Stimulated activated CD4-positive, alpha-beta T cell treated with anti-CD3 and anti-CD28 coated beads, Interleukin-4, amount 100 ng/mL, for 4 hours (primary cell): ENCODE measurements at regions not wholly inside any gene's neighbourhood (a gene's known extent, or its start where the extent isn't known, plus 50 kb on each side); places are given as distances from the start of the nearest gene placed in this dataset.
"Not testable (repeated sequence)": the region's sequence is repeated elsewhere in the genome, so short reads cannot be mapped to it uniquely, and the experiment has no call there.

Experiments
- DNase-seq, 2 experiments: peaks; one replicate each; pipeline ENCODE4 v3.0.0-alpha.2; 2020

DNA sequence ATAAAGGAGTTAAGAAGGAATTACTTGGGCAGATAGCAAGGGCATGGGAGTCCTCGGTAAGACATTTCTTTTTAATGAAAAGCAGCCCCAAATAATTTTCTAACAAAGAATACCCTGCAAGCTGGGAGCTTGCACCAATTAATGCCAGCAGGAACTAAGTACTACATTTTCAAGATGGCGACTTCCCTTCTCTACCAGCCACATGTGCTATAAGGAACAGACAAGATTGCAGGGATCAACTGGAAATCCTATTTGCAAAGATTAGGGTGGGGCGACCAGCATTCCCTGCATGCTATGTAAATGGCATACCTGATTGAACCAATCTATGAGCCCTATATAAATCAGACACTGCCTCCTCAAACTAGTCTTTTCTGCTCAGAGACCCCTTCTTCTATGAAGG lies 827.5 kb downstream of the ADCYAP1 start:
- DNase-seq = no peak

DNA sequence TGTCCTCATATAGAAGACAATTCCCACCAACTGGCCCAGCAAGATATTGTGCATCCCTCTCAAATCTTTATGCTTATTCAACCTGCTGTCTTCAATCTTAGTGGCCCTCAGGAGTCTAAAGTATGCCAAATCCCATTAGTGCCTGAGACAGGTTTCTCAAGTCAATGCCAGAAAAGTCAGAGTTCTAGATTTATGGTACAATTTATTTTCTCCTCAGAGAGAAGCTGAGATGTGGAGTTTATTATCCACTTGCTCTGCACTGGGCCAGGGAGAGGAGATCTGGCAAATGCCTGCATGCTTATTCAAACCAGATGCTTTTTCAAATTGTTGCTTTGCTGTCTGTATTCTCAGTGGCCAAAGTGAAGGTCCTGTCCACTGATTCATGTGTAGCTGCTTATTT lies 825.2 kb downstream of the METTL4 start:
- no peak for DNase-seq

DNA sequence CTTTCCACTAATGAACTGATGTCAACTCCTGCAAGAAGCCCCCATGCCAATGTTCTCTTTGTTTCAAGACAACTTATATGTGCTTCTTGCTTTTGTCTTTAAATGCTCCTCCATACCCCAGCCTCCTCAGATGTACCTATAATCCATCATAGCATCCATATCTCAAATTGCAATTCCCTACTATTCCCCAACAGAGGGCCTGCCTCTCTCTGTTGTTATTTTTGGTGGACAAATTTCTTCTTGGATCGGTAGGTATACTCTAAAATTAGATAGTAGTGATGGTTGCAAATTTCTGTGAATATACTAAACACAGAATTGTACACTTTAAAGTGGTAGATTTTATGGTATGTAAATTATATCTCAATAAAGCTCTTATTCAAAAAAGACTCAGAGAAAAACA lies 820.1 kb downstream of the METTL4 start:
- DNase-seq = no peak

DNA sequence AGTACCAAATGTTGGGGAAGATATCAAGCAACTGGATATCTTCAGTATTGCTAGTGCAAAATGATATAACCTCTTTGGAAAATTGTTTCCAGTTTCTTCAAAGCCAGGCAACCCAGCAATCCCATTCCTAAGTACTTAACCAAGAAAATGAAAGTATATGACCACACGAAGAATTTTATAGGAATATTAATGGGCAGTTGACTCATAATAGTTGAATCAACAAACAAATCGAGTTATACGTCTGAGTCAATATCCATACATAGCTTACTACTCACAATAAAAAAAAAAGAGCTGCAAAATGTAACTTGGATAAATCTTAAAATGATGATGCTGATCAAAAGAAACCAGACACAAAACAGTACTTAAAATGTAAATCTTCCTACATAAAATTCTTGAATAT lies 810.4 kb downstream of the METTL4 start:
- DNase-seq = no peak

DNA sequence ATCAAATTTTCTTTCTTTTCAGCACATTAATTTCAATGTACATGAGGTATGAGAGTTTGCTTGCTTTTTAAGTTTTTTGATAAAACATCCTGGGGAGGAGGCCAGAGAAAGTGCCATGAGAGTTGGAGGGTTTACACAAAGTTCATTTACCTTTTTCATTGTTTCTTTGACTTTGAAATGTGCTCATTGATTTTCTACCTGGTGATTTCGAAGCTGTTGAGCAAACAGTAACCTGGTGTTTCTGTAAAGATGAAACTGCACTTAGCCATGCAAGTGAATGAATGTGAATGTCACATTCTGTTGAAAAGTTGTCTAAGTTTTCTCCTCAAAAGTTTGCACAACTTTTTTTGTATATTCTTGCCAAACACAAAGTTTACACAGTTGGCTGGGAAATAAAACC lies 797.0 kb downstream of the METTL4 start:
- no peak for DNase-seq

DNA sequence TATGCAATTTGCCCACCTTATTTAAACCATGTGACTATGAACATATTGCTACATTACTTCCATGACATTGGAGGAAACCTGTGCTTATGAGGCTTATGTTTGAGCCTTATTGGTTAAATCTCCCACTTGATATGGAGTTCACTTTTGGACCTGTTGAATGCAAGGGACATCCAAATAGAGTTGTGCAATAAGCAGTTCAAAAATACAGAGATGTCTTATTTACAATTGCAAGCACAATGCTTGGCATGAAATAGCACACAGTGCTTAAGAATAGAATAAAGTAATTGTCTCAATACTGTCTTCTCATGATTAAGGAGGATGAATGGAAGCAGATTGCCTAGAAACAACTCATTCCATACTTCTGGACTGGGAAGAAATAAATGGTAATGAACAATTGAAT lies 793.5 kb downstream of the METTL4 start:
- DNase-seq = no peak

DNA sequence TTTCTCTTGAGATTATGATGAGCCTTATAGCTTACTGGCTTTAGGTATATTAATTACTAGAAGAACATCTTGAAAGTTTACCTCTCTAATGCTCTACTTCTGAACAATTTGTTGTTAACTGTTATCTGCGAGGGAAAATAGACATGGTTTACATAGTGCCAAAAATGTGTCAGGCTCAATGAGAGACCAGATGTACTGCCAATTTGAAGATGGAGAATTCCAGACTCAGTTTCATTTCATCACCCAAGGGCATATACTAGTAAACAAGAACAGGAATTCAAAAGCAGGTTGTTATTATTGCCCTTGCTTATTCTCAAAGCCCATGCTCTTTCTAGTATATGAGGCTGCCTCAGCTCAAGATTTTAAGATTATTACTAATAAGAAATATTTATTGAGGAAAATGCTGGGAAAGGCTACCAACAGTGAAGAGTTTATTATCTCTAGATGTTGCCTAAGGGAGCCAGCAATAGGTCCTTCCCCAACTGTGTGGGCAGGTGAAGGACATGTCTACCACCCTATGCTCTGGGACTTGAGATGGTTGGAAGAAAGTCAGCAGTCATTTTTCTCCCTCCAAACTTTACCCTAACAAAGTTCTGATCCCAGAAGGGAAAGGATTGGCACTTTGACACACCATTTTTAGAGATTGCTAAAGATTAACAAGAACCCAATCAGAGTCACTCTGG lies 792.7 kb downstream of the METTL4 start:
- DNase-seq = no peak

DNA sequence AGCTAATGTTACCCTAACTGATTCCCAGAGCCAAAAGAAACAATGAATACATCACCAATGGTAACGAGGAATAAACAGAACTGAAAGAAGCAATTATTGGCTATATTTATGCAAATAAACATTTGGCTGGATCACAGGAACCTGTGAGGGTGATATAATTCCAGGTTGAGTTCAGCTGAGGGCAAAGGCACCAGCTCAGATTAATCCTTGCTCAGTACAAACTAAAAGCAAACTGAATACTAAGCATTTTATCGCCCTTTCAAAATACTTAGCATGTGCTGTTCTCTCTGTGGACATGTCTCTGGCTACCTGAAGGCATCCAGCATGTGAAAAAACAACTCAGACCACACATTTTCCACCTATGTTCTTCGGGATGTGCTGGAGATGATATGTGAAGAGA lies 791.7 kb downstream of the METTL4 start:
- DNase-seq = no peak

DNA sequence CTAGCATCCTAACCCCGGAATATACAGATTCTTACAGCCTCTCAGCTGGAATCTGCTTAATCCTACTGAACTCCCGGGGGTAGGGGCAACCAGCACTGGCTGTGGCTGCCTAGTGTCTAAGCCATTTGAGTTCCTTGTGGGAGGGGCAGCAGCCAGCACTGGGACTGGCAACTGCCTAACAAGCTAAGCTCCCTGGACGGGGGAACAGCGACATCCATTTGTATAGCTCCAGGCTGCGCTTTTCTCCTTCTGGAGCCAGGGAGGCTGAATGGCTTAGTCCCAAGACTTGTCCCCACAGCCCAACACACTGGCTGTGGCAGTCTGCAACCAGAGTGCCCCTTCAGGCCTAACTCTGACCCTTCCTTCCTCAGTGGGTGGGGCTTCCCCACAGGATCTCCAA lies 787.2 kb downstream of the METTL4 start:
- no peak for DNase-seq

DNA sequence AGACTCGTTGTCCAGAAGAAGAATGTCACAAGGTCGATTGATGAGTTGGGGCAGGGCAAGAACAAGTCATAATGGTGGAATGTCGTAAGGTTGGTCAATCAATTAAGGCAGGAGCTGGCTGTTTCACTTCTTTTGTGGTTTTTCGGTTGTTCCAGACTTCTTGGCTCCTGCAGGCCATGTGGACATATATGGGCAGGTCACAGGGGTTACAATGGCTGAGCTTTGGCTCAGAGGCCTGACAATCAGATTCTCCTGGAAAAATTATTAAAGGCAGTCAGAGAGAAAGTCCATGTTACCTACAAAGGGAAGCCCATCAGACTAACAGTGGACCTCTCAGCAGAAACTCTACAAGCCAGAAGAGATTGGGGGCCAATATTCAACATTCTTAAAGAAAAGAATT lies 785.3 kb downstream of the METTL4 start:
- DNase-seq = not testable (repeated sequence)

DNA sequence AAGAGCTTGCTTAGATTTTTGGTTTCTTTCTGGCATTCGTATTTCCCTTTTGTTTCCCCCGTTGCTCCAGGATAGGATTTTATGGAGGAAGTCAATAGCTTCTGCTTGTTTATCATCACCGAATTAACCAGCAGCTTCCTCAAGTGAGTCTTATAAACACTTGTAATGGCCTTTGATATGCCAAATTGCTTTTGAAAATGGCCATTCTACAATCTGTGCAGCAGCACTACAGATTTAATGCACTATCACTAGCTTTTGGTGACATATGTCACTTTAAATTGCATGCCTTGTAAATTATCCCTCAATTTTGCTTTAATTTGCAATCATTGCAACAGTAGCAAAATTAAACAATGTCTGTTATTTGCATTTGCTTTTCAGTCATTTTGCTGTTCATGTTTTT lies 774.7 kb downstream of the METTL4 start:
- DNase-seq = no peak

DNA sequence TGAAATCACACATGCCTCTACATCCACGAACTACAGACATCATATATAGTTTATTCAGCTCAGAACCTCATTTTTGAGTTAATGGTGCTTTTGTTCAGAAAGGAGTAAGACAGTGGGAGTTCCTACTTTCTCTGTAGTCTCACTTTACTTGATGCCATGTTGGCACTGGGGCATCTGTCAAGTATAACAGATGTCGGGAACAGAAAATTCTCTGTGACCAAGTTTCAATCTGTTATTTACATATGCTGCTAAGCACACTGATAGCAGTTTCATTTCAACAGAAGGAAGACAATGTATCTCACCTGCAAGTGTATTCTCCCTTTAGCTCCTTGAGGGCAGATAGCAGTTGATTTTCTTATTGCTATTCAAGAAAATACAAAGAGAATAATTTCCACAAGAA lies 774.1 kb downstream of the METTL4 start:
- DNase-seq = no peak

DNA sequence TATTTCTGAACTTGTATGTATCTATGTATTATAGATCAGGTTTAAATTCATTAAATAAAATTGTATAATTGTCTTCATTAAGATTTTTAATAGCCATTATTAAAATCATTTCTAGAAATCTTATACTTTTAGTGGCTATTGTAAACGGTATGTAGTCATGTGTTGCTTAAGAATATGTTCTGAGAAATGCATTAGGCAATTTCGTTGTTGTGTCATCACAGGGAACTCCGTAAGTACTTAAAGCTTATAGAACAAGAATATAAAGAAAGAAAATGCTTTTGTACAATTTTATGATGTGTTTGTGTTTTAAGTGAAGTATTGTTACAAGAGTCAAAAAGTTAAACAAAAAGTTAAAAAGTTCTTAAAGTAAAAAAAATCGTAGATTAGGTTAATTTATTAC lies 765.8 kb downstream of the METTL4 start:
- DNase-seq = no peak

DNA sequence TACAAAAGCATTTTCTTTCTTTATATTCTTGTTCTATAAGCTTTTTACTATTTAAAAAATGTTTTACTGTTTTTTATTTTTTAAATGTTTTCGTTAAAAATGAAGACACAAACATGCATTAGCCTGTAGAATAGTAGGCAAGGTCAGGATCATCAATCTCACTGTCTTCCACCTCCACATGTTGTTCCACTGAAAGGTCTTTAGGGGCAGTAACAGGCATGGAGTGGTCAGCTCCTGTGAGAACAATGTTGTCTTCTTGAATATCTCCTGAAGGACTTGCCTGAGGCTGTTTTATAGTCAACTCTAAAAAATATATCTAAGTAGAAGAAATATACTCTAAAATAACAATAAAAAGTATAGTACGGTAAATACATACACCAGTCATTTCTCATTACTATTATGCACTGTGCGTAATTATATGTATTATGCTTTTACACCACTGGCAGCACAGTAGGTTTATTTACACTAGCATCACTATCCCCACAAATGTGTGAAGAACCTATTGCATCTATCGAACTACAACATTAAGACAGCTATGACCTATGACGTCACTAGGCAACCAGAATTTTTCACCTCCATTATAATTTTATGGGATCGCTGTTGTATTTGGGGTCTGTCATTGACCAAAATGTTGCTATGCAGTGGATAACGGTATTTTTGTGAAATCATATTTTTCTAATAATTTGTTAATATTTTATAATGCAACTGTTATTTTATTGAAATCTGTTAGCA lies 764.3 kb downstream of the METTL4 start:
- no peak for DNase-seq

DNA sequence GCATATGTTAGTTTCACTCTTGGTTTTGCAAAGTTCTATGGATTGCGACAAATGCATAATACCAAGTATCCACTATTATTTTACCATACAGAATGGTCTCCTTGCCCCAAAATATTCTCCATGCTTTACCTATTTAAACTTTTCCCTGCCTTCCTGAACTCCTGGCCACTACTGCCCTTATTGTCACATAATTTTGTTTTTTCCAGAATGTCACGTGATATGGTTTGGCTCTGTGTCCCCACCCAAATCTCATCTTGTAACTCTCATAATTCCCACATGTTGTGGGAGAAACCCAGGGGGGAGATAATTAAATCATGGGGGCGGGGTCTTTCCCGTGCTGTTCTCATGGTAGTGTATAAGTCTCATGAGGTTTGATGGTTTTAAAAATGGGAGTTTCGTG lies 760.0 kb downstream of the METTL4 start:
- no peak for DNase-seq

DNA sequence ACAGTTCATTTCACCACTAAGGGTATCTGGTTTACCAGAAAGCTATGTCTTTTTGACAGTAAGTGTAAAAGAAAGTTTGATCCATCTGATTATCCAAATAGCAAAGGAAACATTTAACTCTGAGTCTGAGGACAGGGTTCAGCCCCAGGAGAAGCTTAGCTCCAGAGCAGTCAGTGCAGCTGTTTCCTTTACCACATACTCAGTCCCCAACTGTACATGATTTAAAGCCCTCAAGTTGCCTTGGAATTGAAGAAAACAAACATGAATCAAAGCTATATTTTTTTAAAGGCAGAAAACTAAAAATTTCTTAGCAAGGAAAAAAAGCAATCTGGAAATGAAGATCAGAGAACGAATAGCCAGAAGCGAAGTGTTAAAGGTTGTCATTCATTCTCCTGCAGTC lies 746.0 kb downstream of the METTL4 start:
- DNase-seq = no peak

DNA sequence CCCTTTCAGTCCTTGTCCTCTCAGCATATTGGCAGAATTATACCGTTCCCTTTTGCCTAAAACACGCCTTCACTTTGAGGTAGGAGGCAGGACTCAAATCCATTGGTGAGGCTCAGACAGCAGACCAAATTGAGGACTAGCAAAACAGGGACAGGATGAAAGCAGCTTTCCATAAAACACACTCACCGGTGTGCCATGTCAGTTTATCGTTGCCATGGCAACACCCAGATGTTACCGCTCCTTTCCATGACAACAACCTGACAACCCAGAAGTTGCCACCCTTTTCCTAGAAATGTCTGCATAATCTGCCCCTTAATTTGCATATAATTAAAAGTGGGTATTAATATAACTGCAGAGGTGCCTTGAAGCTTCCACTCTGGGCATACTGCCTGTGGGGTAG lies 730.4 kb downstream of the METTL4 start:
- DNase-seq = no peak

DNA sequence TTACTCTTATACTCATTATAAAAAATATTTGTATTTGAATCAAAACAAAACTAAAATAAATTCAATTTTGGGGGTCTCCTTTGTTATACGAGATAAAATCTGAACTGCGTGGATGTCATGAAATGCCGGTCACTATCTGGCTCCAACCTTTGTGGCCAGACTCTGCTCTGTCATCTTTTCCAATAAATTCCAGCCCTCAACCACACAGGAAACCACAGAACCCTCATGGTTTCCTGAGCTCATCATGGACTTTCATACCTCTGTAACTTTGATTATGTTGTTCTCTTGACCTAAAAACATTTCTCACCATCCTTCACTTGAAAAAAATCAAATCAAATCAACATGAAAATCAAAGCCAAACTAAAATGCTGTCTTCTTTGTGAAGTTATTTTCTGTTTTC lies 724.7 kb downstream of the METTL4 start:
- no peak for DNase-seq

DNA sequence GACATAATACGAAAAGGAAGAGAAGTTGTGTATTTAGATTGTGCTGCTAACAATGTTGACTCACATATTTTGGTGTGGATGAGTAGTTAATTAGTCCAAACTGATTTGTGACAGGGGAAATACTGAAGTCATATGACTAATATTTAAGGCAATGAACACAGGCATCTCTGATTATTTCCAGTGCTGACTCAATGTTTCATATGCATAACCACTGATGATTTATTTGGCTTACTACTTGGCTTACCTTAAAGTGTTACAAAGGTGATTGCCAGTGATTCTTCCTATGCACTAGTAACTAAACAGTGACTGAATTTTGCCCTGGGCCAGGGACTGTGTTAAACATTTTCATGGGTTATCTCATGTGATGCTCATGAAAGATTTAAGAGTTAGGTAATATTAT lies 722.6 kb downstream of the METTL4 start:
- no peak for DNase-seq

DNA sequence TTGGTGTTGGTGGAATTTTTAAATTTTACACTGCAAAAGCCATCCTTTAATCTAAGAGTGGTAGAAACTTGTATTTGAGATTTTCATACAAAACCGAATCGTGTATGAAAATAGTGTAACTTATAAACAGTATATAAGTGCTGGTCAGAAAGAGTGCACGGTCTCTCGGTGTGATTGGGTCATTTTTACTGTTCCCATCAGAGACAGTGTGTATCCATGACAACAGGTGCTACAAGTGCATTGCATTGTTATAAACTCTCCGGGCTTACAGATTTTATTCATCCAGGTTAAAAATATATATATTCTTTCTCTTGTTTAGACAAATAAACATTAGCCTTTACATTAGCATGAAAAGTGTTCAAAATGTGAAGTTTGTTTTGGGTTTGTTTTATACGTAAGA lies 721.9 kb downstream of the METTL4 start:
- no peak for DNase-seq

DNA sequence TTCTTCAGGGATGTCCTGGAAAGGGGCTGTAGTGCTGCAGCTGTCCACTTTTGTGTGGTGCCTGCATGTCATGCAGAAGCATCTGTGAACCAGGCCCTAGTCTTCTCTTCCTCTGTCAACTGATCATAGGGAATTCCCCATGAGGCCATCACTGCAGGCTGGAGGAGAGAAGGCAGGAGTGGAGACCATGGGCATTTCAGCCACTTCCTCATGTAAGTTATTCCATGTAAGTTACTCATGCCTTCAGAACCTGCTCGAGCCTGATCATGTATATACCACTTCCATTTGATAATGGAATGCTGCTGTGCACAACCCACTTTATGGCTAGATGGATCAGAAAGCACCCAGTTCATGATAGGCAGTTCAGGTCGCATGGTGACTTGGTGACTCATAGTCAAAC lies 714.0 kb downstream of the METTL4 start:
- not testable (repeated sequence) for DNase-seq

DNA sequence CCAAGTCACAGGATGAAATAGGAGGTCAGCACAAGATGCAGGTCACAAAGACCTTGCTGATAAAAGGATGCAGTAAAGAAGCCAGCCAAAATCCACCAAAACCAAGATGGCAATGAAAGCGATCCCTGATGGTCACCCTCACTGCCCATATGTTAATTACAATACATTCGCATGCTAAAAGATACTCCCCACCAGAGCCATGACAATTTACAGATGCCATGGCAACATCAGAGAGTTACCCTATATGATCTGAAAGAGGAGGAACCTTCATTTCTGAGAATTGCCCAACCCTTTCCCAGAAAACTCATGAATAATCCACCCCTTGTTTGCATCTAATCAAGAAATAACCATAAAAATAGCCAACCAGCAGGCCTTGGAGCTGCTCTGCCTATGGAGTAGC lies 709.8 kb downstream of the METTL4 start:
- no peak for DNase-seq

DNA sequence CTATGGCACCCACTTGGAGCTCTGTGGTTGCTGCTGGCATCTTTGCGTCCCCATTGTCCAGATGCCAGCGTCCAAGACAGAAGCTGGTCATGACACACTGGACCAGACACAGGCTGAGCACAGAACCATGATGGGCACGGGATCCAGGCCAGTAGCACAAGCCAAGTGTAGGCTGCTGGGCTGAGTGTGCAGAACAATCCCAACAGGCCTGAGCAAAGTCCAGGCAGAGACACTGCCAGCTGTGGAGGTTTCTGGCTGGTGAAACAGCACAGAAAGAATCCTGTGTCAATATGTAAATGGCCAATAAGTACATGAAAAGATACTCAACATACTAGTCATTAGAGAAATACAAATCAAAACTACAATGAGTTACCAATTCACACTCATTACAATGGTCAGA lies 705.4 kb downstream of the METTL4 start:
- DNase-seq = no peak

DNA sequence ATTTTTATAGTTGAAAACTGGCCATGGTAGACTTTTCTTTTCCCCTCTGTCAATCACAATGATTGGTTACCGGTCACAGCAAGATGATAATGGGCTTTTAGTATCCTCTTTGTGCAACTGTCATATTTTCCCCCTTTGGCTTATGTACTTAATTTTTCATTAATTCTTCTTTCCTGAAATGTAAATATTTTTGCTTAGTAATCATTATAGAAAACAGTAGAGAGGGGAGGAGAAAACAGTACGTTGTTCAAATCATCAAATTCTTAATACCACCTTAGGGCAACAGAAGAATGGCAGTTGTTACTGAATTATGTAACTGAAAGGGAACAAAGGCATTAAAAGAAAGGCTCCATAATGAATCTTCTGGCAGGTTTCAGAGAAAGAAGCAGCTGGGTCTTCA lies 699.0 kb downstream of the METTL4 start:
- no peak for DNase-seq

DNA sequence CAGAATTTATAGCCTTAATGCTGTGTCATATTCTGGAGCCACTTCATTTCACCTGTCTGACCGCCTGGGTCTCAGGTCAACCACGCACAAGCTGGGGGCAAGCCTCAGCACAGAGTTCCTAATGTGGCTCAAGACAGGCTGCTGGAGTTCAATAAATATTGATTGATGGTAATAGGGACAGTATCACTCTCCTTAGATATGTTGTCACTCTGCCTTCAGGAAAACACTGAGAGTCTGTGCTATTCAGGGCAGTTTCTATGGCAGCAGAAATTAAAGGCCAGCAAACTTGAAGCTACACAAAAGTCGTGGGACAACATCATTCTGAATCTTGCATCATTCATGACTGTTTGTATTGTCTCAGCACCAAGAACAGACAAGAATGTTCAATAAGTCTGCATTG lies 696.1 kb downstream of the METTL4 start:
- no peak for DNase-seq
